GM21576 (cell line): ENCODE measurements at regions not wholly inside any gene's neighbourhood (a gene's known extent, or its start where the extent isn't known, plus 50 kb on each side); places are given as distances from the start of the nearest gene placed in this dataset.
"Not testable (repeated sequence)": the region's sequence is repeated elsewhere in the genome, so short reads cannot be mapped to it uniquely, and the experiment has no call there.

Experiments
- ATAC-seq: cut with Tn5 transposase; IDR thresholded peaks from one replicate; pipeline ENCODE4 v1.9.1; 2021; ENCODE audit warnings: mild to moderate bottlenecking, moderate library complexity; ENCODE audit not compliant: unreplicated experiment

- ATAC-seq = no peak
These were observed 537.4 kb downstream of the TMEM135 start for GRCh38 chr11:87575088-87575487.

GRCh38 chr11:87574193-87574592 is 536.5 kb downstream of the TMEM135 start:
- ATAC-seq = no peak

GRCh38 chr11:87573708-87574107 is 536.0 kb downstream of the TMEM135 start:
- ATAC-seq = no peak

GRCh38 chr11:87572881-87573280 is 535.1 kb downstream of the TMEM135 start:
- ATAC-seq = no peak

- no peak for ATAC-seq
These were observed 522.6 kb downstream of the TMEM135 start for GRCh38 chr11:87560352-87560751.

- not testable (repeated sequence) for ATAC-seq
These were observed 522.1 kb downstream of the TMEM135 start for GRCh38 chr11:87559852-87560251.

GRCh38 chr11:87555101-87555500 is 517.4 kb downstream of the TMEM135 start:
- ATAC-seq = no peak

- ATAC-seq = no peak
These were observed 511.1 kb downstream of the TMEM135 start for GRCh38 chr11:87548797-87549196.

GRCh38 chr11:87545858-87546257 is 508.1 kb downstream of the TMEM135 start:
- no peak for ATAC-seq

- no peak for ATAC-seq
These were observed 501.9 kb downstream of the TMEM135 start for GRCh38 chr11:87539596-87539995.

- ATAC-seq = no peak
These were observed 498.8 kb downstream of the TMEM135 start for GRCh38 chr11:87536565-87536964.

GRCh38 chr11:87536016-87536415 is 498.3 kb downstream of the TMEM135 start:
- no peak for ATAC-seq

- ATAC-seq = no peak
These were observed 497.8 kb downstream of the TMEM135 start for GRCh38 chr11:87535513-87535912.

- not testable (repeated sequence) for ATAC-seq
These were observed 494.1 kb downstream of the TMEM135 start for GRCh38 chr11:87531835-87532234.

GRCh38 chr11:87529486-87529885 is 491.8 kb downstream of the TMEM135 start:
- ATAC-seq = no peak

- ATAC-seq = no peak
These were observed 491.0 kb downstream of the TMEM135 start for GRCh38 chr11:87528752-87529151.

GRCh38 chr11:87523276-87523675 is 485.5 kb downstream of the TMEM135 start:
- ATAC-seq = no peak

- ATAC-seq = no peak
These were observed 480.5 kb downstream of the TMEM135 start for GRCh38 chr11:87518266-87518665.

GRCh38 chr11:87517351-87517750 is 479.6 kb downstream of the TMEM135 start:
- ATAC-seq = no peak

GRCh38 chr11:87507722-87508121 is 470.0 kb downstream of the TMEM135 start:
- ATAC-seq = not testable (repeated sequence)

- ATAC-seq = not testable (repeated sequence)
These were observed 469.2 kb downstream of the TMEM135 start for GRCh38 chr11:87506946-87507345.

GRCh38 chr11:87501388-87501787 is 463.7 kb downstream of the TMEM135 start:
- ATAC-seq = no peak

- not testable (repeated sequence) for ATAC-seq
These were observed 457.2 kb downstream of the TMEM135 start for GRCh38 chr11:87494936-87495335.

GRCh38 chr11:87494026-87494425 is 456.3 kb downstream of the TMEM135 start:
- not testable (repeated sequence) for ATAC-seq
